MM.1S (cell line): ENCODE measurements at regions not wholly inside any gene's neighbourhood (a gene's known extent, or its start where the extent isn't known, plus 50 kb on each side); places are given as distances from the start of the nearest gene placed in this dataset.

ENCODE experiments used
- EZH2 ChIP-seq: fragments of 300-600 bp; sonication (generic); optimal IDR thresholded peaks from 2 replicates; pipeline ENCODE3; 2017; ENCODE audit warnings: low read depth, mild to moderate bottlenecking, antibody characterized with exemption, low read length, mixed read lengths
- EZH2phosphoT487 ChIP-seq: fragments of 300-600 bp; sonication (generic); IDR thresholded peaks from 2 replicates; pipeline ENCODE4 v1.6.1; 2018; ENCODE audit warnings: antibody characterized with exemption, low read length
- TF ChIP-seq, protein P1 (sequence below): fragments of 300-600 bp; sonication (generic); IDR thresholded peaks from 2 replicates; pipeline ENCODE4 v1.5.1; 2016; ENCODE audit warnings: antibody characterized with exemption, low read length, mixed read lengths

- TF ChIP-seq, protein P1, sequence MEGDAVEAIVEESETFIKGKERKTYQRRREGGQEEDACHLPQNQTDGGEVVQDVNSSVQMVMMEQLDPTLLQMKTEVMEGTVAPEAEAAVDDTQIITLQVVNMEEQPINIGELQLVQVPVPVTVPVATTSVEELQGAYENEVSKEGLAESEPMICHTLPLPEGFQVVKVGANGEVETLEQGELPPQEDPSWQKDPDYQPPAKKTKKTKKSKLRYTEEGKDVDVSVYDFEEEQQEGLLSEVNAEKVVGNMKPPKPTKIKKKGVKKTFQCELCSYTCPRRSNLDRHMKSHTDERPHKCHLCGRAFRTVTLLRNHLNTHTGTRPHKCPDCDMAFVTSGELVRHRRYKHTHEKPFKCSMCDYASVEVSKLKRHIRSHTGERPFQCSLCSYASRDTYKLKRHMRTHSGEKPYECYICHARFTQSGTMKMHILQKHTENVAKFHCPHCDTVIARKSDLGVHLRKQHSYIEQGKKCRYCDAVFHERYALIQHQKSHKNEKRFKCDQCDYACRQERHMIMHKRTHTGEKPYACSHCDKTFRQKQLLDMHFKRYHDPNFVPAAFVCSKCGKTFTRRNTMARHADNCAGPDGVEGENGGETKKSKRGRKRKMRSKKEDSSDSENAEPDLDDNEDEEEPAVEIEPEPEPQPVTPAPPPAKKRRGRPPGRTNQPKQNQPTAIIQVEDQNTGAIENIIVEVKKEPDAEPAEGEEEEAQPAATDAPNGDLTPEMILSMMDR = no peak
- TF ChIP-seq EZH2 (no peak), EZH2phosphoT487 (no peak)
Observed at GRCh38 chr4:27844376-27844775, 983.7 kb downstream of the STIM2 start.
